GM23338 (cell line): ENCODE measurements at regions not wholly inside any gene's neighbourhood (a gene's known extent, or its start where the extent isn't known, plus 50 kb on each side); places are given as distances from the start of the nearest gene placed in this dataset.

Experiments used
- ATAC-seq: fragments of 200-7000 bp; cut with Tn5 transposase; 3 replicates; pipeline ENCODE4 v1.9.1; 2020
- DNase-seq: peaks from one replicate; pipeline ENCODE4 v3.0.0-alpha.2; 2015; ENCODE audit warnings: low spot score
- H2AFZ ChIP-seq: fragments of 200-600 bp; sonication (generic); 2 replicates; pipeline ENCODE4 v1.8.0; 2016; ENCODE audit warnings: antibody characterized with exemption, mild to moderate bottlenecking, moderate library complexity
- H3F3A ChIP-seq: fragments of 200-600 bp; sonication (generic); replicated peaks from 2 replicates; pipeline ENCODE4 v1.8.0; 2017; ENCODE audit warnings: antibody characterized with exemption, mixed run types, low read depth
- H3K27ac ChIP-seq: fragments of 200-600 bp; sonication (generic); 2 replicates; pipeline ENCODE4 v1.6.1; 2016; ENCODE audit warnings: low read depth
- H3K27me3 ChIP-seq: fragments of 200-600 bp; sonication (generic); 2 replicates; pipeline ENCODE4 v1.8.0; 2016; ENCODE audit warnings: mild to moderate bottlenecking, mixed run types, moderate library complexity; ENCODE audit not compliant: insufficient read depth
- H3K36me3 ChIP-seq: fragments of 200-600 bp; sonication (generic); 2 replicates; pipeline ENCODE4 v1.8.0; 2016; ENCODE audit warnings: mild to moderate bottlenecking; ENCODE audit not compliant: insufficient read depth
- H3K4me1 ChIP-seq: fragments of 200-600 bp; sonication (generic); 2 replicates; pipeline ENCODE4 v1.8.0; 2016; ENCODE audit warnings: mild to moderate bottlenecking, moderate library complexity; ENCODE audit not compliant: insufficient read depth
- H3K4me2 ChIP-seq: fragments of 200-600 bp; sonication (generic); 2 replicates; pipeline ENCODE4 v1.7.1; 2017; ENCODE audit warnings: mixed run types
- H3K4me3 ChIP-seq: fragments of 200-600 bp; sonication (generic); 2 replicates; pipeline ENCODE4 v1.6.1; 2016; ENCODE audit warnings: mixed run types
- H3K79me2 ChIP-seq: fragments of 200-600 bp; sonication (generic); replicated peaks from 2 replicates; pipeline ENCODE4 v1.8.0; 2017; ENCODE audit warnings: mild to moderate bottlenecking; ENCODE audit not compliant: insufficient read depth
- H3K9me2 ChIP-seq: fragments of 200-600 bp; sonication (generic); 2 replicates; pipeline ENCODE4 v1.8.0; 2017; ENCODE audit not compliant: insufficient read depth
- H4K20me1 ChIP-seq: fragments of 200-600 bp; sonication (generic); replicated peaks from 2 replicates; pipeline ENCODE4 v1.8.0; 2017; ENCODE audit warnings: mild to moderate bottlenecking; ENCODE audit not compliant: insufficient read depth
- H3K27ac Mint-ChIP-seq: 2 replicates; pipeline ENCODE4 v1.8.0; 2020; ENCODE audit warnings: inconsistent platforms, mild to moderate bottlenecking, moderate library complexity, mixed read lengths
- H3K27me3 Mint-ChIP-seq: 3 replicates; pipeline ENCODE4 v1.8.0; 2022; ENCODE audit warnings: low read depth, mild to moderate bottlenecking, moderate library complexity, mixed read lengths, inconsistent platforms; ENCODE audit not compliant: insufficient read depth, poor library complexity
- H3K36me3 Mint-ChIP-seq: 3 replicates; pipeline ENCODE4 v1.8.0; 2021; ENCODE audit warnings: low read depth, mild to moderate bottlenecking, inconsistent platforms, moderate library complexity, mixed read lengths
- H3K4me1 Mint-ChIP-seq: 3 replicates; pipeline ENCODE4 v1.8.0; 2020; ENCODE audit warnings: mild to moderate bottlenecking, inconsistent platforms, mixed read lengths
- H3K4me3 Mint-ChIP-seq: 3 replicates; pipeline ENCODE4 v1.8.0; 2021; ENCODE audit warnings: moderate library complexity, mild to moderate bottlenecking, inconsistent platforms, mixed read lengths
- H3K9me3 Mint-ChIP-seq: 3 replicates; pipeline ENCODE4 v1.8.0; 2020; ENCODE audit warnings: moderate library complexity, mild to moderate bottlenecking, inconsistent platforms, mixed read lengths
- CREB1 ChIP-seq: fragments of 250-450 bp; sonication (Bioruptor Pico); IDR thresholded peaks from 2 replicates; pipeline ENCODE4 v1.5.0; 2020; ENCODE audit warnings: low read depth, mild to moderate bottlenecking, moderate library complexity
- CTCF ChIP-seq, 2 experiments: fragments of 200-600 bp in 1 of 2; sonication (generic) in 1 of 2; conservative IDR thresholded peaks; 2 replicates each; pipeline versions ENCODE4 v1.5.1 to v1.6.1; 2016 to 2017; ENCODE audit warnings: antibody characterized with exemption in 2 of 2, low read depth in 2 of 2, mild to moderate bottlenecking in 2 of 2, moderate library complexity in 1 of 2
- ETS1 ChIP-seq: IDR thresholded peaks from 2 replicates; pipeline ENCODE4 v1.6.1; 2016; ENCODE audit warnings: antibody characterized with exemption
- EZH2 ChIP-seq: fragments of 200-600 bp; sonication (generic); IDR thresholded peaks from one replicate; pipeline ENCODE4 v1.8.0; 2017; ENCODE audit warnings: antibody characterized with exemption, mild to moderate bottlenecking, low read depth; ENCODE audit not compliant: unreplicated experiment
- EZH2phosphoT487 ChIP-seq: fragments of 200-600 bp; sonication (generic); IDR thresholded peaks from one replicate; pipeline ENCODE4 v1.8.1; 2018; ENCODE audit warnings: antibody characterized with exemption; ENCODE audit not compliant: unreplicated experiment
- JUNB ChIP-seq: IDR thresholded peaks from one replicate; pipeline ENCODE4 v1.6.1; 2016; ENCODE audit warnings: antibody characterized with exemption; ENCODE audit not compliant: unreplicated experiment
- NANOG ChIP-seq: IDR thresholded peaks from 2 replicates; pipeline ENCODE4 v1.6.1; 2016; ENCODE audit warnings: antibody characterized with exemption, borderline replicate concordance
- POLR2AphosphoS5 ChIP-seq: IDR thresholded peaks from 2 replicates; pipeline ENCODE4 v1.6.1; 2016; ENCODE audit warnings: antibody characterized with exemption, low read depth
- REST ChIP-seq: IDR thresholded peaks from one replicate; pipeline ENCODE4 v1.6.1; 2018; ENCODE audit warnings: antibody characterized with exemption; ENCODE audit not compliant: unreplicated experiment
- STAT1 ChIP-seq: IDR thresholded peaks from one replicate; pipeline ENCODE4 v1.6.1; 2016; ENCODE audit warnings: antibody characterized with exemption; ENCODE audit not compliant: unreplicated experiment
- ZNF114 ChIP-seq: fragments of 250-450 bp; sonication (Bioruptor Pico); IDR thresholded peaks from 2 replicates; pipeline ENCODE4 v1.5.0; 2020; ENCODE audit warnings: mild to moderate bottlenecking, moderate library complexity
- ZNF331 ChIP-seq: fragments of 250-450 bp; sonication (Bioruptor Pico); IDR thresholded peaks from 2 replicates; pipeline ENCODE4 v1.5.0; 2020; ENCODE audit warnings: low read depth, mild to moderate bottlenecking, moderate library complexity
- ZNF462 ChIP-seq: fragments of 250-450 bp; sonication (Bioruptor Pico); IDR thresholded peaks from 2 replicates; pipeline ENCODE4 v1.5.0; 2020; ENCODE audit warnings: mild to moderate bottlenecking, moderate library complexity

GRCh38 chr1:10870493-10871096, 74.1 kb upstream of the CASZ1 start:
- H3K4me3 ChIP-seq: no peak overlapping the region
- H2AFZ ChIP-seq: no peak overlapping the region
- no peak overlapping the region for H3K4me2 ChIP-seq
- no peaks in the 10 kb centered on the region for H4K20me1 ChIP-seq
- H3K27ac ChIP-seq: no peak overlapping the region
- peaks cover 17% of the 10 kb centered on the region for H3K27me3 ChIP-seq
- no peaks in the 10 kb centered on the region for H3K36me3 ChIP-seq
- H3K9me2 ChIP-seq: no peaks in the 10 kb centered on the region
- 0 out of 2 replicates have a peak, but pooled peaks cover 3% of the 10 kb centered on the region for H3F3A ChIP-seq
- H3K4me1 ChIP-seq: peaks cover 8% of the 10 kb centered on the region
- H3K79me2 ChIP-seq: no peaks in the 10 kb centered on the region
- ATAC-seq (no peak), DNase-seq (no peak)
- Mint-ChIP-seq H3K36me3 (no peaks in the 10 kb centered on the region), H3K9me3 (no peaks in the 10 kb centered on the region), H3K27me3 (peaks cover 22% of the 10 kb centered on the region), H3K4me3 (no peak overlapping the region; the same call in 2 of the 3 replicates), H3K4me1 (peaks cover 18% of the 10 kb centered on the region), H3K27ac (no peak overlapping the region)
- TF ChIP-seq STAT1 (no peak), ZNF331 (CRISPR knock-in tag) (no peak), ZNF114 (no peak), CREB1 (CRISPR knock-in tag) (no peak), NANOG (no peak), POLR2AphosphoS5 (no peak), EZH2phosphoT487 (no peak), JUNB (no peak), EZH2 (no peak), CTCF (conservative IDR thresholded peaks at IDR 0.05; ENCODE audit: low read depth in 2 of 2) (no peak), ZNF462 (CRISPR knock-in tag) (no peak), ETS1 (no peak), REST (no peak)
